ENCODE measurements at regions not wholly inside any gene's neighbourhood (a gene's known extent, or its start where the extent isn't known, plus 50 kb on each side); places are given as distances from the start of the nearest gene placed in this dataset.

DNA sequence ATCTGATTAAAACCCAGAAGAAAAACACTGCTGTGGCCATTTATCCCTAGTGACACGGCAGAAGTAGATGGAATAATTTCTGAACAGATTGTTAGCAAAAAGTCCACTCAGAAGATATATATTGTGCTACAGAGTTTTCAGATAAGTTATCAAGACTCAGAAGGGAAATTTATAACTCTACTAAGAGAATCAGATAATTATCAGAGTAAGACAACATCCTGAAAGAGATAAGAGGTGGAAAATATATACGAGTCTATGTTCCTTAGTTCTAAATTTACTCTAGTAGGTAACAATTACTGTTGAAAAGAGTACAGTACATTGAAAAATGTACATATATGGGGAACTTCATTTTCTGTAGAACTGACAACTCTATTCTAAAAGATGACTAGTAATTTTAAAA is 176.7 kb downstream of the GNAI1 start:
- H3K4me1 Mint-ChIP-seq (ENCODE audit: low read depth) = peaks cover 39% of the 10 kb centered on the region
- no peaks in the 10 kb centered on the region for H3K36me3 Mint-ChIP-seq (ENCODE audit: low read depth)
- H3K9me3 Mint-ChIP-seq (ENCODE audit: low read depth) = no peaks in the 10 kb centered on the region
- no peak overlapping the region for H3K4me3 Mint-ChIP-seq (ENCODE audit: unreplicated experiment)
- no peak for DNase-seq (ENCODE audit: low spot score)
- H3K27me3 Mint-ChIP-seq (ENCODE audit: low read depth) = no peaks in the 10 kb centered on the region
- H3K27ac Mint-ChIP-seq (ENCODE audit: unreplicated experiment) = peak overlapping the region; percentile 82
- TF ChIP-seq, protein P1, sequence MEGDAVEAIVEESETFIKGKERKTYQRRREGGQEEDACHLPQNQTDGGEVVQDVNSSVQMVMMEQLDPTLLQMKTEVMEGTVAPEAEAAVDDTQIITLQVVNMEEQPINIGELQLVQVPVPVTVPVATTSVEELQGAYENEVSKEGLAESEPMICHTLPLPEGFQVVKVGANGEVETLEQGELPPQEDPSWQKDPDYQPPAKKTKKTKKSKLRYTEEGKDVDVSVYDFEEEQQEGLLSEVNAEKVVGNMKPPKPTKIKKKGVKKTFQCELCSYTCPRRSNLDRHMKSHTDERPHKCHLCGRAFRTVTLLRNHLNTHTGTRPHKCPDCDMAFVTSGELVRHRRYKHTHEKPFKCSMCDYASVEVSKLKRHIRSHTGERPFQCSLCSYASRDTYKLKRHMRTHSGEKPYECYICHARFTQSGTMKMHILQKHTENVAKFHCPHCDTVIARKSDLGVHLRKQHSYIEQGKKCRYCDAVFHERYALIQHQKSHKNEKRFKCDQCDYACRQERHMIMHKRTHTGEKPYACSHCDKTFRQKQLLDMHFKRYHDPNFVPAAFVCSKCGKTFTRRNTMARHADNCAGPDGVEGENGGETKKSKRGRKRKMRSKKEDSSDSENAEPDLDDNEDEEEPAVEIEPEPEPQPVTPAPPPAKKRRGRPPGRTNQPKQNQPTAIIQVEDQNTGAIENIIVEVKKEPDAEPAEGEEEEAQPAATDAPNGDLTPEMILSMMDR (IDR thresholded peaks at IDR 0.05) = no peak

- no peaks in the 10 kb centered on the region for H3K9me3 Mint-ChIP-seq (ENCODE audit: low read depth)
- H3K4me1 Mint-ChIP-seq (ENCODE audit: low read depth) = peaks cover 33% of the 10 kb centered on the region
- H3K36me3 Mint-ChIP-seq (ENCODE audit: low read depth) = no peaks in the 10 kb centered on the region
- H3K27me3 Mint-ChIP-seq (ENCODE audit: low read depth) = no peaks in the 10 kb centered on the region
- no peak overlapping the region for H3K27ac Mint-ChIP-seq (ENCODE audit: unreplicated experiment)
- no peak for DNase-seq (ENCODE audit: low spot score)
- H3K4me3 Mint-ChIP-seq (ENCODE audit: unreplicated experiment) = no peak overlapping the region
- TF ChIP-seq, protein P1 (IDR thresholded peaks at IDR 0.05) = no peak
Observed at GRCh38 chr7:80309971-80310549, 175.4 kb downstream of the GNAI1 start.

- H3K27ac Mint-ChIP-seq (ENCODE audit: unreplicated experiment) = no peak overlapping the region
- H3K27me3 Mint-ChIP-seq (ENCODE audit: low read depth) = no peaks in the 10 kb centered on the region
- no peak for DNase-seq (ENCODE audit: low spot score)
- no peaks in the 10 kb centered on the region for H3K9me3 Mint-ChIP-seq (ENCODE audit: low read depth)
- H3K4me3 Mint-ChIP-seq (ENCODE audit: unreplicated experiment) = no peak overlapping the region
- H3K36me3 Mint-ChIP-seq (ENCODE audit: low read depth) = no peaks in the 10 kb centered on the region
- peaks cover 33% of the 10 kb centered on the region for H3K4me1 Mint-ChIP-seq (ENCODE audit: low read depth)
- TF ChIP-seq, protein P1 (IDR thresholded peaks at IDR 0.05) = no peak
Observed at GRCh38 chr7:80309377-80309776, 174.7 kb downstream of the GNAI1 start.

GRCh38 chr7:80307227-80307856 is 172.7 kb downstream of the GNAI1 start:
- Mint-ChIP-seq H3K36me3 (ENCODE audit: low read depth) (no peaks in the 10 kb centered on the region), H3K4me1 (ENCODE audit: low read depth) (peaks cover 30% of the 10 kb centered on the region), H3K9me3 (ENCODE audit: low read depth) (no peaks in the 10 kb centered on the region), H3K4me3 (ENCODE audit: unreplicated experiment) (no peak overlapping the region), H3K27ac (ENCODE audit: unreplicated experiment) (peak overlapping the region; percentile 77), H3K27me3 (ENCODE audit: low read depth) (no peaks in the 10 kb centered on the region)
- DNase-seq (ENCODE audit: low spot score) = no peak
- TF ChIP-seq, protein P1 (IDR thresholded peaks at IDR 0.05) = no peak

GRCh38 chr7:80303315-80303714 is 168.7 kb downstream of the GNAI1 start:
- TF ChIP-seq, protein P1 (IDR thresholded peaks at IDR 0.05) = no peak
- H3K9me3 Mint-ChIP-seq (ENCODE audit: low read depth) = no peaks in the 10 kb centered on the region
- H3K27ac Mint-ChIP-seq (ENCODE audit: unreplicated experiment) = no peak overlapping the region
- H3K36me3 Mint-ChIP-seq (ENCODE audit: low read depth) = no peaks in the 10 kb centered on the region
- H3K4me3 Mint-ChIP-seq (ENCODE audit: unreplicated experiment) = no peak overlapping the region
- peaks cover 12% of the 10 kb centered on the region for H3K4me1 Mint-ChIP-seq (ENCODE audit: low read depth)
- no peak for DNase-seq (ENCODE audit: low spot score)
- H3K27me3 Mint-ChIP-seq (ENCODE audit: low read depth) = no peaks in the 10 kb centered on the region
